Trophoblast cell (in vitro differentiated cells and primary cell): ENCODE measurements at regions not wholly inside any gene's neighbourhood (a gene's known extent, or its start where the extent isn't known, plus 50 kb on each side); places are given as distances from the start of the nearest gene placed in this dataset.
"Not testable (repeated sequence)": the region's sequence is repeated elsewhere in the genome, so short reads cannot be mapped to it uniquely, and the experiment has no call there.

Experiments
- DNase-seq, 2 donors: peaks; one replicate each; pipeline ENCODE4 v3.0.0-alpha.2; 2016
- H2AFZ ChIP-seq: 2 replicates; pipeline ENCODE4 v1.6.1; 2013; ENCODE audit warnings: low read length, moderate library complexity, mild to moderate bottlenecking; ENCODE audit not compliant: insufficient read depth, poor library complexity
- H2AK5ac ChIP-seq: 2 replicates; pipeline ENCODE4 v1.6.1; 2013; ENCODE audit warnings: mild to moderate bottlenecking, low read length
- H2BK120ac ChIP-seq: 2 replicates; pipeline ENCODE4 v1.6.1; 2013; ENCODE audit warnings: low read length, mild to moderate bottlenecking, moderate library complexity; ENCODE audit not compliant: insufficient read depth, poor library complexity
- H2BK12ac ChIP-seq: 2 replicates; pipeline ENCODE4 v1.6.1; 2013; ENCODE audit warnings: mild to moderate bottlenecking, low read length, moderate library complexity
- H2BK5ac ChIP-seq: 2 replicates; pipeline ENCODE4 v1.6.1; 2013; ENCODE audit warnings: low read length, low read depth, moderate library complexity, mild to moderate bottlenecking; ENCODE audit not compliant: poor library complexity
- H3K14ac ChIP-seq: 2 replicates; pipeline ENCODE4 v1.6.1; 2013; ENCODE audit warnings: mild to moderate bottlenecking, low read length
- H3K18ac ChIP-seq: 2 replicates; pipeline ENCODE4 v1.6.1; 2013; ENCODE audit warnings: mild to moderate bottlenecking, low read length
- H3K23ac ChIP-seq: 2 replicates; pipeline ENCODE4 v1.6.1; 2013; ENCODE audit warnings: low read length
- H3K27ac ChIP-seq: 2 replicates; pipeline ENCODE4 v1.5.1; 2013; ENCODE audit warnings: low read depth, mild to moderate bottlenecking, inconsistent platforms, low read length, moderate library complexity
- H3K27me3 ChIP-seq: 2 replicates; pipeline ENCODE4 v1.6.1; 2013; ENCODE audit warnings: inconsistent platforms, mild to moderate bottlenecking, low read length, moderate library complexity; ENCODE audit not compliant: insufficient read depth
- H3K36me3 ChIP-seq, 2 experiments: 1 replicate in 1 of 2; 2 replicates in 1 of 2; pipeline ENCODE4 v1.6.1; 2013; ENCODE audit warnings: low read length in 2 of 2, mild to moderate bottlenecking in 2 of 2, moderate library complexity in 1 of 2; ENCODE audit not compliant: insufficient read depth in 2 of 2, control insufficient read depth in 1 of 2
- H3K4ac ChIP-seq: 2 replicates; pipeline ENCODE4 v1.6.1; 2013; ENCODE audit warnings: low read depth, mild to moderate bottlenecking, low read length, moderate library complexity
- H3K4me1 ChIP-seq, 2 experiments: 1 replicate in 1 of 2; 2 replicates in 1 of 2; pipeline ENCODE4 v1.6.1; 2013; ENCODE audit warnings: low read length in 2 of 2, mild to moderate bottlenecking in 2 of 2, moderate library complexity in 1 of 2; ENCODE audit not compliant: insufficient read depth in 2 of 2, control insufficient read depth in 1 of 2
- H3K4me2 ChIP-seq: 2 replicates; pipeline ENCODE4 v1.6.1; 2013; ENCODE audit warnings: inconsistent platforms, mild to moderate bottlenecking, low read length, moderate library complexity
- H3K4me3 ChIP-seq: 2 replicates; pipeline ENCODE4 v1.5.1; 2013; ENCODE audit warnings: mild to moderate bottlenecking, low read depth, low read length, inconsistent platforms
- H3K79me1 ChIP-seq: one replicate; pipeline ENCODE4 v1.6.1; 2013; ENCODE audit warnings: low read length
- H3K79me2 ChIP-seq: 2 replicates; pipeline ENCODE4 v1.6.1; 2013; ENCODE audit warnings: low read length, mild to moderate bottlenecking; ENCODE audit not compliant: control insufficient read depth, insufficient read depth, poor library complexity
- H3K9ac ChIP-seq: 2 replicates; pipeline ENCODE4 v1.6.1; 2013; ENCODE audit warnings: mild to moderate bottlenecking, low read length
- H3K9me3 ChIP-seq: 2 replicates; pipeline ENCODE4 v1.6.1; 2013; ENCODE audit warnings: low read depth, mild to moderate bottlenecking, control low read depth, inconsistent platforms, low read length; ENCODE audit not compliant: insufficient read depth
- H4K12ac ChIP-seq: 2 replicates; pipeline ENCODE4 v1.6.1; 2013; ENCODE audit warnings: low read depth, mild to moderate bottlenecking, low read length, moderate library complexity
- H4K8ac ChIP-seq: 2 replicates; pipeline ENCODE4 v1.6.1; 2013; ENCODE audit warnings: low read depth, mild to moderate bottlenecking, low read length, moderate library complexity
- H4K91ac ChIP-seq: one replicate; pipeline ENCODE4 v1.6.1; 2013; ENCODE audit warnings: low read depth, mild to moderate bottlenecking, low read length, moderate library complexity
- WGBS: extraction: QIAGEN DNeasy Blood & Tissue Kit; methylation state at CpG from one replicate; pipeline ENCODE4 v1.1.7; 2013; ENCODE audit warnings: missing lambda C conversion rate; ENCODE audit not compliant: insufficient read length, insufficient coverage; ENCODE audit errors: extremely low coverage; 5-methylcytosine and 5-hydroxymethylcytosine counted together

GRCh38 chr10:121672733-121673132, 74.5 kb upstream of the FGFR2 start:
- Histone ChIP-seq H4K8ac (no peak overlapping the region), H2AFZ (no peak overlapping the region), H2BK120ac (no peak overlapping the region), H3K4me2 (no peak overlapping the region), H3K36me3 (no peaks in the 10 kb centered on the region), H3K4ac (no peak overlapping the region), H3K14ac (no peak overlapping the region), H2AK5ac (no peak overlapping the region), H3K27me3 (no peaks in the 10 kb centered on the region), H3K79me1 (peaks cover 3% of the 10 kb centered on the region), H2BK12ac (no peak overlapping the region), H3K4me1 (peaks cover 5 to 6% of the 10 kb centered on the region in 2 experiments), H3K27ac (no peak overlapping the region), H3K18ac (no peak overlapping the region), H3K79me2 (no peaks in the 10 kb centered on the region), H3K9me3 (peaks cover 5% of the 10 kb centered on the region), H4K12ac (no peak overlapping the region), H3K9ac (no peak overlapping the region), H4K91ac (no peak overlapping the region), H2BK5ac (no peak overlapping the region), H3K23ac (no peak overlapping the region), H3K4me3 (no peak overlapping the region)
- peak in 1 of 2 donors; percentile 36 for DNase-seq
- WGBS, result no CpG with 5 or more reads among the region's 9 CpGs

DNA sequence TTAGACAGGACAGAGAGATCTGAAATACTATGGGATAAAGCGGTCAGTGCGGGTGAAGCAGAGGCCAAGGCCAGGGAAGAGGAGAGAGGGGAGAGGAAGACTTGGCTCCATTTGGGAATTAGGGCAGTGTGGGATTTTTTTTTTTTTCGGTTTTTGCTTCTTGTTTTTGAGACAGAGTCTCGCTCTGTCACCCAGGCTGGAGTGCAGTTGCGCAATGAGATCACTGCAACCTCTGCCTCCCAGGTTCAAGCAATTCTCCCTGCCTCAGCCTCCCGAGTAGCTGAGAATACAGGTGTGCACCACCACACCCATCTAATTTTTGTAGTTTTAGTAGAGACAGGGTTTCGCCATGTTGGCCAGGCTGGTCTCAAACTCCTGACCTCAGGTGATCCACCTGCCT, 71.6 kb upstream of the FGFR2 start:
- H4K91ac ChIP-seq, H3K9me3 ChIP-seq, H2BK120ac ChIP-seq, H3K18ac ChIP-seq, H3K9ac ChIP-seq, H4K12ac ChIP-seq, H2BK12ac ChIP-seq, H3K4me2 ChIP-seq, H2AFZ ChIP-seq, H3K23ac ChIP-seq, H3K27ac ChIP-seq, H2BK5ac ChIP-seq, H3K79me2 ChIP-seq, H3K14ac ChIP-seq, H2AK5ac ChIP-seq, H3K4me3 ChIP-seq, H3K27me3 ChIP-seq, H4K8ac ChIP-seq, DNase-seq, H3K4me1 ChIP-seq, H3K4ac ChIP-seq, H3K36me3 ChIP-seq, H3K79me1 ChIP-seq: not testable (repeated sequence)
- WGBS, result no CpG with 5 or more reads among the region's 7 CpGs

GRCh38 chr10:121669028-121669374, 70.8 kb upstream of the FGFR2 start:
- DNase-seq, result no peak
- no CpG with 5 or more reads among the region's 6 CpGs for WGBS
- H4K8ac ChIP-seq, result peak overlapping the region; percentile 62
- H3K27me3 ChIP-seq, result no peaks in the 10 kb centered on the region
- no peak overlapping the region for H3K9ac ChIP-seq
- H2BK5ac ChIP-seq, result no peak overlapping the region
- no peak overlapping the region for H2BK120ac ChIP-seq
- H3K36me3 ChIP-seq, result no peaks in the 10 kb centered on the region
- H4K91ac ChIP-seq, result no peak overlapping the region
- no peak overlapping the region for H4K12ac ChIP-seq
- H2AK5ac ChIP-seq, result no peak overlapping the region
- H3K79me1 ChIP-seq, result peaks cover 3% of the 10 kb centered on the region
- H3K4me2 ChIP-seq, result no peak overlapping the region
- H3K4ac ChIP-seq, result no peak overlapping the region
- H2BK12ac ChIP-seq, result no peak overlapping the region
- peaks cover 6 to 12% of the 10 kb centered on the region in 2 experiments for H3K4me1 ChIP-seq
- H3K79me2 ChIP-seq, result no peaks in the 10 kb centered on the region
- no peak overlapping the region for H2AFZ ChIP-seq
- H3K4me3 ChIP-seq, result no peak overlapping the region
- no peak overlapping the region for H3K23ac ChIP-seq
- no peak overlapping the region for H3K18ac ChIP-seq
- no peak overlapping the region for H3K14ac ChIP-seq
- no peak overlapping the region for H3K27ac ChIP-seq
- H3K9me3 ChIP-seq, result peaks cover 2% of the 10 kb centered on the region

GRCh38 chr10:121668314-121669027, 70.2 kb upstream of the FGFR2 start:
- Histone ChIP-seq H2BK5ac (no peak overlapping the region), H3K4me3 (no peak overlapping the region), H3K9ac (no peak overlapping the region), H3K4me1 (peaks cover 6 to 12% of the 10 kb centered on the region in 2 experiments), H3K27me3 (no peaks in the 10 kb centered on the region), H3K79me1 (peaks cover 3% of the 10 kb centered on the region), H3K27ac (no peak overlapping the region), H4K8ac (peak overlapping the region; percentile 62), H4K12ac (no peak overlapping the region), H2AFZ (no peak overlapping the region), H4K91ac (peak overlapping the region; percentile 8), H2AK5ac (no peak overlapping the region), H3K36me3 (no peaks in the 10 kb centered on the region), H3K23ac (no peak overlapping the region), H3K4me2 (no peak overlapping the region), H3K14ac (no peak overlapping the region), H3K18ac (no peak overlapping the region), H2BK120ac (no peak overlapping the region), H3K4ac (no peak overlapping the region), H3K79me2 (no peaks in the 10 kb centered on the region), H3K9me3 (peaks cover 2% of the 10 kb centered on the region), H2BK12ac (peak overlapping the region; percentile 46)
- no CpG with 5 or more reads among the region's 9 CpGs for WGBS
- DNase-seq, result no peak
